OCI-LY1 (cell line): ENCODE measurements at regions not wholly inside any gene's neighbourhood (a gene's known extent, or its start where the extent isn't known, plus 50 kb on each side); places are given as distances from the start of the nearest gene placed in this dataset.

Source experiments
- H2AFZ ChIP-seq: fragments of 200-600 bp; sonication (generic), shearing (Covaris generic); 2 replicates; pipeline ENCODE4 v1.6.0; 2014; ENCODE audit warnings: antibody characterized with exemption, mild to moderate bottlenecking, low read length
- H3F3A ChIP-seq: fragments of 200-600 bp; sonication (generic), shearing (Covaris generic); 2 replicates; pipeline ENCODE4 v1.6.0; 2014; ENCODE audit warnings: mild to moderate bottlenecking, antibody characterized with exemption, low read length, moderate library complexity; ENCODE audit not compliant: insufficient read depth
- H3K27ac ChIP-seq: fragments of 200-600 bp; sonication (generic); 2 replicates; pipeline ENCODE4 v1.5.1; 2014; ENCODE audit warnings: low read length, mixed run types, mild to moderate bottlenecking, low read depth; ENCODE audit not compliant: poor library complexity, severe bottlenecking
- H3K27me3 ChIP-seq: fragments of 200-600 bp; sonication (generic); 2 replicates; pipeline ENCODE4 v1.6.0; 2014; ENCODE audit warnings: antibody characterized with exemption, mild to moderate bottlenecking, low read length, moderate library complexity; ENCODE audit not compliant: insufficient read depth
- H3K36me3 ChIP-seq: fragments of 200-600 bp; sonication (generic); 2 replicates; pipeline ENCODE4 v1.6.1; 2014; ENCODE audit warnings: mild to moderate bottlenecking, antibody characterized with exemption, low read length, moderate library complexity, mixed read lengths; ENCODE audit not compliant: insufficient read depth
- H3K4me1 ChIP-seq: fragments of 200-600 bp; sonication (generic); 2 replicates; pipeline ENCODE4 v1.5.1; 2014; ENCODE audit warnings: mild to moderate bottlenecking, low read length, moderate library complexity; ENCODE audit not compliant: insufficient read depth, severe bottlenecking
- H3K4me2 ChIP-seq: fragments of 200-600 bp; sonication (generic), shearing (Covaris generic); 2 replicates; pipeline ENCODE4 v1.6.1; 2014; ENCODE audit warnings: low read length
- H3K4me3 ChIP-seq: fragments of 200-600 bp; sonication (generic); 2 replicates; pipeline ENCODE4 v1.5.1; 2014; ENCODE audit warnings: low read length, low read depth, mild to moderate bottlenecking, mixed read lengths; ENCODE audit not compliant: poor library complexity, severe bottlenecking
- H3K79me2 ChIP-seq: fragments of 200-600 bp; shearing (Covaris generic); 2 replicates; pipeline ENCODE4 v1.6.1; 2016; ENCODE audit warnings: mixed run types, low read length, mixed read lengths; ENCODE audit not compliant: insufficient read depth
- H3K9ac ChIP-seq: fragments of 200-600 bp; sonication (generic), shearing (Covaris generic); 2 replicates; pipeline ENCODE4 v1.6.1; 2014; ENCODE audit warnings: mild to moderate bottlenecking, low read length, mixed read lengths
- H3K9me2 ChIP-seq: fragments of 200-600 bp; sonication (generic), shearing (Covaris generic); 2 replicates; pipeline ENCODE4 v1.6.1; 2014; ENCODE audit warnings: low read depth, mild to moderate bottlenecking, low read length, mixed read lengths
- H3K9me3 ChIP-seq: fragments of 200-600 bp; shearing (Covaris generic); 2 replicates; pipeline ENCODE4 v1.6.1; 2014; ENCODE audit warnings: low read length, mixed read lengths
- H4K20me1 ChIP-seq: fragments of 200-600 bp; sonication (generic), shearing (Covaris generic); 2 replicates; pipeline ENCODE4 v1.6.0; 2016; ENCODE audit warnings: mild to moderate bottlenecking, low read length; ENCODE audit not compliant: insufficient read depth
- EZH2 ChIP-seq: fragments of 200-600 bp; sonication (generic), shearing (Covaris generic); IDR thresholded peaks from 2 replicates; pipeline ENCODE4 v1.8.0; 2017; ENCODE audit warnings: borderline replicate concordance, mixed run types, mild to moderate bottlenecking, antibody characterized with exemption, low read length, moderate library complexity, mixed read lengths
- TF ChIP-seq, protein P1 (sequence below): fragments of 200-600 bp; sonication (generic), shearing (Covaris generic); IDR thresholded peaks from 2 replicates; pipeline ENCODE4 v1.5.1; 2017; ENCODE audit warnings: mild to moderate bottlenecking, antibody characterized with exemption, low read length, moderate library complexity, mixed read lengths

DNA sequence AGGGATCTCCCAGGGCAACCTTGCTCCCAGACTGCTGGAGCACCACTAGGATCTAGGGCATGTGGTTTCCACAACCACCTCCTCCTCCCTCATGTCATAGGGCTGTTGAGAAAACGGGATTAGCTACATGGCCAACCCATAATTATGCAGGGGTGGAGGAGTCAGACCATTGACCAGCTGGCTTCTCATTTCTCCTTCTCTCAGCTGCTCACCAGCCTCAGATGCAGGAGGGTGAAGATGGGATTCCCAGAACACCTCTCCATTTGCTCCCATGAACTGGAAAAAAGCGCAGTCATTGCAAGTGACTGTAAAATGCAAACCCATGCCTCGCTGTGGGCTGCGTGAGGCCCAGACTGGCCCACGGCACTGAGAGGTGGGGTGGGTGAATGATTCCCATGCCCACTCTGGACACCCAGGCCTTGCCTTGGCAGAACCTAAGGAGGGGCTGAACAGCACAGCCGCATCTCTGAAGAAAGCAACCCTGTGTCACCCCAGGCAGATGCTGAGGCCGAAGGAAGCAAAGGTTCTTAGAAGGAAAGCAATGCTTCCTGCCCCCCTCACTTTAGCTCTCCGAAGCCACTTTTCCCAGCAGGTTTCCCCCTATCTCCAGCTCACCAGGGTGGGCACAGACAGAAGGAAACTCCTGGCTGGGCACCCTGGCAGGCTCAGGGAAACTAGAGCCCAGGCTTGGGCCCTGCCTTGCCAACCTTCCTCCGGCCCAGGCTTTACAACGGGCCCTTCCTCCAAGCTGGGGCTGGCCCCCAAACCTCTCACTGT, 69.6 kb upstream of the RTN4 start:
- Histone ChIP-seq H3K4me1 (peaks cover 9% of the 10 kb centered on the region), H3K9ac (no peak overlapping the region), H4K20me1 (no peaks in the 10 kb centered on the region), H3K4me2 (no peak overlapping the region), H3K27ac (no peak overlapping the region), H3K27me3 (no peaks in the 10 kb centered on the region), H3K36me3 (no peaks in the 10 kb centered on the region), H3K9me3 (no peaks in the 10 kb centered on the region), H3K9me2 (no peaks in the 10 kb centered on the region), H3K79me2 (no peaks in the 10 kb centered on the region), H2AFZ (no peak overlapping the region), H3F3A (no peaks in the 10 kb centered on the region), H3K4me3 (no peak overlapping the region)
- TF ChIP-seq, protein P1, sequence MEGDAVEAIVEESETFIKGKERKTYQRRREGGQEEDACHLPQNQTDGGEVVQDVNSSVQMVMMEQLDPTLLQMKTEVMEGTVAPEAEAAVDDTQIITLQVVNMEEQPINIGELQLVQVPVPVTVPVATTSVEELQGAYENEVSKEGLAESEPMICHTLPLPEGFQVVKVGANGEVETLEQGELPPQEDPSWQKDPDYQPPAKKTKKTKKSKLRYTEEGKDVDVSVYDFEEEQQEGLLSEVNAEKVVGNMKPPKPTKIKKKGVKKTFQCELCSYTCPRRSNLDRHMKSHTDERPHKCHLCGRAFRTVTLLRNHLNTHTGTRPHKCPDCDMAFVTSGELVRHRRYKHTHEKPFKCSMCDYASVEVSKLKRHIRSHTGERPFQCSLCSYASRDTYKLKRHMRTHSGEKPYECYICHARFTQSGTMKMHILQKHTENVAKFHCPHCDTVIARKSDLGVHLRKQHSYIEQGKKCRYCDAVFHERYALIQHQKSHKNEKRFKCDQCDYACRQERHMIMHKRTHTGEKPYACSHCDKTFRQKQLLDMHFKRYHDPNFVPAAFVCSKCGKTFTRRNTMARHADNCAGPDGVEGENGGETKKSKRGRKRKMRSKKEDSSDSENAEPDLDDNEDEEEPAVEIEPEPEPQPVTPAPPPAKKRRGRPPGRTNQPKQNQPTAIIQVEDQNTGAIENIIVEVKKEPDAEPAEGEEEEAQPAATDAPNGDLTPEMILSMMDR: no peak
- no peak for TF ChIP-seq EZH2

DNA sequence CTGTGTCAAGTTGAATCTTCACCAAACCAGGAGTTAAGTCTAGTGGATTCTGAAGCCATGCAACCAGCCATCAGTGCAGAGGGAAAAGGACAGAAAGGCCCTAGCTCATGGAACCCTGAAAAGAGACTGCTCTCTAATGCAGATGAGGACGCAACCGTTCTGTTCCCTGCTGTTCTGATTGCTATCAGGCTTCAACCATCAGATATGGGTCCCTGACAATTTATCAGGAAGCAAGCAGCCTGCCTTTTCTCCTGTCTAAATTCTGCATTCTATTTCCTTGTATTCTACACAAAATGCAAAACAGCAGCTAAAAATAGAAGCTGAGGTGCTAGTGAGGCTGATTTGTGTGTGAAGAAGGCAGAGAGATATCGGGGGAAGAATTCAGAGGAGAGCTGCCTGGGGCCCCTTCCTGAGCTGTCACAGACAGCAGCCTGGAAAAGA, 68.4 kb upstream of the RTN4 start:
- Histone ChIP-seq H3K9me3 (no peaks in the 10 kb centered on the region), H2AFZ (no peak overlapping the region), H3K9ac (no peak overlapping the region), H3K4me2 (no peak overlapping the region), H3K79me2 (no peaks in the 10 kb centered on the region), H3K9me2 (no peaks in the 10 kb centered on the region), H3K4me3 (no peak overlapping the region), H3K27ac (no peak overlapping the region), H3F3A (no peaks in the 10 kb centered on the region), H3K36me3 (no peaks in the 10 kb centered on the region), H4K20me1 (no peaks in the 10 kb centered on the region), H3K27me3 (no peaks in the 10 kb centered on the region), H3K4me1 (peaks cover 9% of the 10 kb centered on the region)
- no peak for TF ChIP-seq EZH2
- TF ChIP-seq, protein P1: no peak

DNA sequence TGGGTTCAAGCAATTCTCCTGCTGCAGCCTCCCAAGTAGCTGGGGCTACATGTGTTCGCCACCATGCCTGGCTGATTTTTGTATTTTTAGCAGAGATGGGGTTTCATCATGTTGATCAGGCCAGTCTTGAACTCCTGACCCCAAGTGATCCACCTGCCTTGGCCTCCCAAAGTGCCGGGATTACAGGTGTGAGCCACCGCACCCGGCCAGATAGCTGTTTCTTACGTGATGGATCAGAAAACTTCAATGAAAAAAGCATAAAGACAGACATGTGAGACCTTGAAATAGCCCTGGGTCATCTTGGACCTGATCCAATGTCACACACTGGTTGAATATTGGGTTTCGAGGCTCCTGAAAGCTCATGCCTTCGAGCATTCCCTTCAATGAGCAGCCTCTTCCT, 66.7 kb upstream of the RTN4 start:
- H4K20me1 ChIP-seq: no peaks in the 10 kb centered on the region
- H3K27me3 ChIP-seq: no peaks in the 10 kb centered on the region
- no peak overlapping the region for H3K4me3 ChIP-seq
- H3K79me2 ChIP-seq: no peaks in the 10 kb centered on the region
- TF ChIP-seq, protein P1: no peak
- no peak for TF ChIP-seq EZH2
- H3K9me3 ChIP-seq: no peaks in the 10 kb centered on the region
- no peak overlapping the region for H3K27ac ChIP-seq
- no peak overlapping the region for H3K4me2 ChIP-seq
- H3K9ac ChIP-seq: no peak overlapping the region
- H2AFZ ChIP-seq: no peak overlapping the region
- H3K9me2 ChIP-seq: no peaks in the 10 kb centered on the region
- no peaks in the 10 kb centered on the region for H3K36me3 ChIP-seq
- no peaks in the 10 kb centered on the region for H3F3A ChIP-seq
- peaks cover 14% of the 10 kb centered on the region for H3K4me1 ChIP-seq
